ENCODE measurements at regions not wholly inside any gene's neighbourhood (a gene's known extent, or its start where the extent isn't known, plus 50 kb on each side); places are given as distances from the start of the nearest gene placed in this dataset.

GRCh38 chr6:1062786-1063545 is 248.9 kb upstream of the FOXQ1 start:
- DNase-seq (ENCODE audit: low read depth): no peak

DNA sequence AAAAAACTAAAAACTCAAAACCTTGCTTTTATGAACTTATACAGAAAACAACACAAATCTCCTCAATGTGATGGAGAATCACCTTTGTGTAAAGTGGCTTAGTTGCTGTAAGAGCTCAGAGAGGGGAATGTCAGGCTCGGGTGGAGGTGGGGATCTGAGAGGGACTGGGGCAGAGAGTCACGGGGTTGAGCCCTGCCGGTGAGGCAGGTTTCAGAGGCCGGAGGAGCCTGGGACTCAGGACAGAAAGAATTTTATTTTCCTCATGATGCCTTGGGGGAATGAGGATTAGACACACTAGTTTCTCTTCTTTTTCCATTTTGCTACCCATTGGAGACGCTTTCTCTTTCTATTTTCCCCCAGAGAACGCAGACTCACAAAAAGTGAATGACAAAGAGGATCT is 252.3 kb upstream of the FOXQ1 start:
- DNase-seq (ENCODE audit: low read depth): no peak

DNA sequence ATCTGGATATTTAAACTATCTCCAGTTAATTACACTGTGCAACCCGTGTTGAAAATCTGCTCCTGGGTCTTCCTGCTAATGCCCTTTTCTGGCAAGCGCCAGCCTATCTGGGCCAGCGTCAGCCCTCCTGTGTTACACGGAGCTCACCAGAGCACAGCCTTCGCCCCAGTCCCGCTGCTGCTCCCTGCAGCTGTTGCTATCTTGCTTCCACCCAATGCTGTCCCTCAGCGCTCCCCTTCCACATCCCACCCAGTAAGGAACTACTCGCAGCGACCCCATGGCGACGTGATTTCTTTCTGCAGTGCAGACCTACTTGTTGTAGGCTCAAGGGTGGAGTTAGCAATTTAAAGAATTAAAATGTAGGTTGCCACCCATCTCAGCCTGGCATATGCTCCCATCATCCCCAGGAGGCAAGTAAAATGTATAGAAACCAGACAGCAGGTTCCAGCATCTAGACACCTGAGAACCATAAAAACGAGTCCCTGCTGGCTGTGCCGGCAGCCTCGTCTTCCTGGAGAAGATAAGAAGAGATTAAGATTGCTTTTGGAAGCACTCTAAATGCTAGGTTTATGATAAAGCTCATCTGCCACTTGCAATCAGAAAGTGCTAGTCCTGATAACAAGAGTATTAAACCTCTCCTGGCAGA is 254.3 kb upstream of the FOXQ1 start:
- no peak for DNase-seq (ENCODE audit: low read depth)

GRCh38 chr6:1055015-1055921 is 256.6 kb upstream of the FOXQ1 start:
- no peak for DNase-seq (ENCODE audit: low read depth)

DNA sequence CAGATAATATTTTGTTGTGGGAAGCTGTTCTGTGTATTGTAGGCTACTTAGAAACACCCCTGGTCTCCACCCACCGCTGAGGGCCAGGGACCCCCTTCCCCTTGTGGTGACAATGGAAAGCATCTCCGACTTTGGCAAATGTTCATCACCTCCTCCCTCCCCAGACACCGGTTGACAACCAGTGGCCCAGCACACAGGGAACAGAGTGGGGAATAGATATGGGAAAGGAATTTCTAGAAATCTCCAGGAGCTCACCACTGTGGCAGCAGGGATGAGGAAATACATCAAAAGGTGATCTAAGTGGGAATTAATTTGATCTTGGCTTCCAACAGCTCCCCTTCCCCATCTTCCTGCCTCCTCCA is 257.3 kb upstream of the FOXQ1 start:
- DNase-seq (ENCODE audit: low read depth): no peak

- no peak for DNase-seq (ENCODE audit: low read depth)
These were observed 258.3 kb upstream of the FOXQ1 start for GRCh38 chr6:1053586-1053985.

GRCh38 chr6:1052262-1052661 is 259.6 kb upstream of the FOXQ1 start:
- DNase-seq (ENCODE audit: low read depth): no peak

GRCh38 chr6:1049900-1050299 is 262.0 kb upstream of the FOXQ1 start:
- DNase-seq (ENCODE audit: low read depth): no peak

DNA sequence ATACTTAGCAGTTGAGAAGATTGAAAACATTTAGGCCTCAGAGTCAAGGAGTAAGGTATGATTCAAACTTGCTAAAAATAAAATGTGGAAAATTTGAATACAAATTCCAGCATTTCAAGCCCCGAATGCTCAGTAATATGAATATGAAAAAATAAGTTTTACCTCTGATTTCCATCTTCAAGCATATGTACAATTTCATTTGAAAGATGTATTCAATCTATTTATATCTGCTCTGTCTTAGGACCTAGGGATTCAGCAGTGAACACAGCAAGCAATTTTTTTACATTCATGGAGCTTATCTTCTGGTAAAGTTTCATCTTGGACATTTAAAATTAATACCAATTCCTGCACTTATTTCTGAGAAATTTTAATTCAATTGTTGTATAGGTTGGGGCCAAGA is 262.7 kb upstream of the FOXQ1 start:
- DNase-seq (ENCODE audit: low read depth): no peak

DNA sequence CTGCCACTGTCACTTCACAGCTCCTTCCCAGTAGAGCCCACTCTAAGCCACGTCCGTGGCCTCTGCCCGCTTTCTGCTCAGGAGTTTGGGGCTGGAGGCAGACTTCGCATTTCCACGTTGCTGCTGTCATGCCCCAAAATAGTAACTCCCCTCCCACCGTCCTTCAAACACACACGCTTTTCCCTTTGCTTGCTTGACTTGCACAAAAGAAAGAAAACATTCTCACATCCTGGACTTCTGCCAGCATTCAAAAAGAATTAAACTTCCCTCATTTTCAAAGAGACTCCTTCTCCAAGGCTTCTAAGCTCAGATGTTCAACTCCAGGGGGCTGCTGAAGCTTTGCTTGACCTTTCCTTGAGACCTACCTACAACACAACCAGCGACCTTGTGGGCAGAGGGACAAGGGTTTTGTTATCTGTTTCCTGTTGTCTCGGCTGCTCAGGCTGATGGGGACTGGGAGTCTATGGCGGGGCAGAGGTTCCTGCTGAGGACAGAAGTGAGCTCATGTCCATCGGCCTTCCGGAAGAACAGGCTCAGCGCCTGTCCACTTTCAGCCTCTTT is 263.8 kb upstream of the FOXQ1 start:
- DNase-seq (ENCODE audit: low read depth): no peak

DNA sequence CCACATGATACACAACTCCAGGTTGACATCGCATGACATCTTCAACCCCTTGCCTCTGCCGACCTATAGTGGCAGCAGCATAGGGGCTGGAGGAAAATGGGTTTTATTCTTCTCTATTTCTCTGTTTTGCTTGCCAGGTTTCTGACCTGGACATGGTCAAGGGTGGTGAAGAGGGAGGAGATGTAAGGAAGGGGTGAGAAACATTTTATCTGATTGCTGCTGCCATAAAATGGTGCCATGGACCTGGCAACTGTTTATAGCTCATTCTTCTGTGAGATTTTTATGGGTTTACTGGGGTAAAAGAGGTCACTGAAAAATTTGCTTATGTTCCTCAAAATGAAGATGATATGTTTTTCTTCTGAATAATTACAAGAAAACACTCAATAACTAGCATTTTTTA is 266.7 kb upstream of the FOXQ1 start:
- DNase-seq (ENCODE audit: low read depth): no peak

GRCh38 chr6:1044040-1044836 is 267.7 kb upstream of the FOXQ1 start:
- no peak for DNase-seq (ENCODE audit: low read depth)

- DNase-seq (ENCODE audit: low read depth): no peak
These were observed 268.5 kb upstream of the FOXQ1 start for GRCh38 chr6:1043458-1043836.

- no peak for DNase-seq (ENCODE audit: low read depth)
These were observed 269.1 kb upstream of the FOXQ1 start for GRCh38 chr6:1042583-1043457.

DNA sequence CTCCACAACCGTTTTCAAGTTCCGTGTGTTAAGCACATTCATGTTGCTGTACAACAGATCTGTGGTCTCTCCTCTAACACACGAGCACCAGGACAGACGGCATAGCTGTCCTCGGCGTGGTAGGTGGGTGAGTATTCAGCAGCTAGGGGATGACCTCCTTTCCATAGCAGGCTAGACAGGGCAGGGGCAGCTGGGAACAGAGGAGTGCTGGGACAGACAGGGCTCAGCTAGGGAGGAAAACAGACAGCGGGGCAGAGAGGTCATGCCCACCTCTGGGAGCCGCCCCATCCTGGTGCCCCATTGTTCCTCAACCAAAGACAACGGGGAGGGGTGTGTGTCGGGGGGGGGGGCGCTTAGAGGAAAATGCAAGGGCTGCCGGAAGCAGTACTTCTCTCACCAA is 271.5 kb upstream of the FOXQ1 start:
- no peak for DNase-seq (ENCODE audit: low read depth)

GRCh38 chr6:1039746-1040145 is 272.2 kb upstream of the FOXQ1 start:
- no peak for DNase-seq (ENCODE audit: low read depth)

DNA sequence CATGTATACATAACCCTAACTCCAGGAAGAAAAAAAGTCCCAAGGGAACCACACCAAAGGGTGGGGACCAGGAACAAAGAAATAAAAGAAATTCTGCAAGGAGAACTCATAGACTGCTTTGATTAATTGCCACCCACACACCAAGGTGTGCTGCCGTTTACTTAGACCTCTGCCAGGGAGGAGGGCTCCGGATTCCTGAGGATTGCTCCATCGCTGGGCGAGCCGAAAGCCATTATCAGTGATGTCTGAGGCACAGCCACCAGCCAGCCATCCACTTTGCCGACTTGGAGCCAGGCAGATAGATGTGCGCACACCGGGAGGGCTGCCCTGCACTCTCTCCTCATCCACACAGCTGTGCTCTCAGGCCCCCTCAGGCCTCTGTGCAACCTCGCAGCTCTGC is 272.7 kb upstream of the FOXQ1 start:
- DNase-seq (ENCODE audit: low read depth): no peak

- DNase-seq (ENCODE audit: low read depth): no peak
These were observed 274.3 kb upstream of the FOXQ1 start for GRCh38 chr6:1037430-1038202.

DNA sequence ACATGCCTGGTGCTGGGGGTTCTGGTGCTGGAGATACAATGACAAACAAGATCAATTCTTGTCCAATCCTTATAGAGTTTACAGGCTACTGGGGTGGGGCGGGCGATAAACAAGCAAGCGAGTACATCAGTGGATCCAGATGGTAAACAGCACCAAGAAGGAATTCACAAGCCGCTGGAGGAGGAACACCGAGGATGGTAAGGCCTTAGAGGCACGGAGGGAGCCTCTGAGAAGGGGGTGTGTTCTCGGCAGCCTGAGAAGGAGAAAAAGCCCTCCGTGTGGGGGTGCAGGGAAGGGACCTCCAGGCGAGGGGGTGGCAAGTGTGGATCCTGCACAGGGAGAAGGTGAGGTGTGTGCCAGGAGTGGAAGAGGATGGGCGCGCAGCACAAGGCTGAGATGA is 276.5 kb upstream of the FOXQ1 start:
- no peak for DNase-seq (ENCODE audit: low read depth)

- no peak for DNase-seq (ENCODE audit: low read depth)
These were observed 280.2 kb upstream of the FOXQ1 start for GRCh38 chr6:1031720-1032119.

Data from amniotic epithelial cell (primary cell).